Mammary epithelial cell (primary cell): ENCODE measurements at regions not wholly inside any gene's neighbourhood (a gene's known extent, or its start where the extent isn't known, plus 50 kb on each side); places are given as distances from the start of the nearest gene placed in this dataset.
"Not testable (repeated sequence)": the region's sequence is repeated elsewhere in the genome, so short reads cannot be mapped to it uniquely, and the experiment has no call there.

Experiments
- EZH2 ChIP-seq: IDR thresholded peaks from 2 replicates; pipeline ENCODE4 v1.6.1; 2012; ENCODE audit warnings: low read length, inconsistent platforms, borderline replicate concordance
- TF ChIP-seq, protein P1 (sequence below), 2 donors: IDR thresholded peaks in 1 of 2; conservative IDR thresholded peaks in 1 of 2; 2 replicates each; pipeline ENCODE4 v1.5.1; 2011 to 2012; ENCODE audit warnings: inconsistent platforms in 2 of 2, low read length in 2 of 2, mild to moderate bottlenecking in 2 of 2, control low read depth in 1 of 2, low read depth in 1 of 2; ENCODE audit not compliant: insufficient read depth in 1 of 2; ENCODE audit errors: extremely low read depth in 1 of 2

DNA sequence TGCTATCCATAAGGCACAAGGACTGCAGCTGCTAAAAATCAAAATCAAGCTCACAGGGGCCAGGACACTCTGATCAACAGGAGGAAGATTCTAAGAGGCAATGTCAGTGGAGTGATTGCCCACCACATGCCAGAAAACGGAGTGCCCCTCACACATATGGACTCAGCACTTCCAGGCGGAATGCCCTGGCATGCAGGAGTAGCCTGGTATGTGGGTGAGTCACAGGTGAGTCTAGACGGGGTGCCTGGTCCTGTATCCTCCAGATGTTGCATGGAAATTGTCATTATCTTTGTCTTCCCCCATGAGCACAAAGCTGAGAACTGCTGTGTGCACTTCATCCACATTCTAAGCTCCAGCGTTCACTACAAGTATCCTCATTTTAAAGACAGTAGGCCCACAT is 129.2 kb upstream of the FOXD4L5 start:
- TF ChIP-seq, protein P1, sequence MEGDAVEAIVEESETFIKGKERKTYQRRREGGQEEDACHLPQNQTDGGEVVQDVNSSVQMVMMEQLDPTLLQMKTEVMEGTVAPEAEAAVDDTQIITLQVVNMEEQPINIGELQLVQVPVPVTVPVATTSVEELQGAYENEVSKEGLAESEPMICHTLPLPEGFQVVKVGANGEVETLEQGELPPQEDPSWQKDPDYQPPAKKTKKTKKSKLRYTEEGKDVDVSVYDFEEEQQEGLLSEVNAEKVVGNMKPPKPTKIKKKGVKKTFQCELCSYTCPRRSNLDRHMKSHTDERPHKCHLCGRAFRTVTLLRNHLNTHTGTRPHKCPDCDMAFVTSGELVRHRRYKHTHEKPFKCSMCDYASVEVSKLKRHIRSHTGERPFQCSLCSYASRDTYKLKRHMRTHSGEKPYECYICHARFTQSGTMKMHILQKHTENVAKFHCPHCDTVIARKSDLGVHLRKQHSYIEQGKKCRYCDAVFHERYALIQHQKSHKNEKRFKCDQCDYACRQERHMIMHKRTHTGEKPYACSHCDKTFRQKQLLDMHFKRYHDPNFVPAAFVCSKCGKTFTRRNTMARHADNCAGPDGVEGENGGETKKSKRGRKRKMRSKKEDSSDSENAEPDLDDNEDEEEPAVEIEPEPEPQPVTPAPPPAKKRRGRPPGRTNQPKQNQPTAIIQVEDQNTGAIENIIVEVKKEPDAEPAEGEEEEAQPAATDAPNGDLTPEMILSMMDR (conservative IDR thresholded peaks at IDR 0.05 in 1 of 2, IDR thresholded peaks at IDR 0.05 in 1 of 2; ENCODE audit: extremely low read depth in 1 of 2, insufficient read depth in 1 of 2, low read depth in 1 of 2, low read length in 2 of 2), result not testable (repeated sequence)
- not testable (repeated sequence) for TF ChIP-seq EZH2
